CD1c-positive myeloid dendritic cell (primary cell): ENCODE measurements at regions not wholly inside any gene's neighbourhood (a gene's known extent, or its start where the extent isn't known, plus 50 kb on each side); places are given as distances from the start of the nearest gene placed in this dataset.
A peak's percentile ranks its signal among the peaks of the same experiment; 100 is the strongest.

Experiments
- DNase-seq: peaks from one replicate; pipeline ENCODE4 v3.0.0-alpha.2; 2016; ENCODE audit errors: extremely low spot score

- DNase-seq = no peak
Observed at GRCh38 chr2:134770702-134771101, 51.9 kb upstream of the TMEM163 start.

GRCh38 chr2:134771313-134771801, 52.6 kb upstream of the TMEM163 start:
- no peak for DNase-seq

DNA sequence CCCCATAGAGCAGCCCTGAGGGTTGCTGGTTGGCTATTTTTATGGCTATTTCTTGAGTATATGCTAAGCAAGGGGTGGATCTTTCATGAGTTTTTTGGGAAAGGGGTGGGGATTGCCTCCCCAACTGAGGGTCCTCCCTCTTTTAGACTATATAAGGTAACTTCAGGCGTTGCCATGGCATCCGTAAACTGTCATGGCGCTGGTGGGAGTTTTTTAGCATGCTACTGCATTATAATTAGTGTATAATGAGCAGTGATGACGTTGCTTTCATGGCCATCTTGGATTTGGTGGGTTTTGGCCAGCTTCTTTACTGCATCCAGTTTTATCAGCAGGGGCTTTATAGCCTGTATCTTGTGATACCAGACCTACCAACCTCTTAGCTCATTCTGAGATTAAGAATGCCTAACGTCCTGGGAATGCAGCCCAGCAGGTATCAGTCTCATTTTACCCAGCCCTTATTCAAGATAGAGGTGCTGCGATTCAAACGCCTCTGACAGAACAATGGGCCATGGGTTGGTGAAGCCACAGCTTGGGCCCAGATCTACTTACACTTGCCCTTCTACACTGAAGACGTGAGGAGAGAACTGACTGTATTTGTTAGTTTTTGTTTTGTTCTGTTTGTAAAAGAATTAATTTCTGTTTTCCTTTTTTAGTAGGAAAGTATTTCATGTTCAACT, 53.8 kb upstream of the TMEM163 start:
- DNase-seq = no peak

DNA sequence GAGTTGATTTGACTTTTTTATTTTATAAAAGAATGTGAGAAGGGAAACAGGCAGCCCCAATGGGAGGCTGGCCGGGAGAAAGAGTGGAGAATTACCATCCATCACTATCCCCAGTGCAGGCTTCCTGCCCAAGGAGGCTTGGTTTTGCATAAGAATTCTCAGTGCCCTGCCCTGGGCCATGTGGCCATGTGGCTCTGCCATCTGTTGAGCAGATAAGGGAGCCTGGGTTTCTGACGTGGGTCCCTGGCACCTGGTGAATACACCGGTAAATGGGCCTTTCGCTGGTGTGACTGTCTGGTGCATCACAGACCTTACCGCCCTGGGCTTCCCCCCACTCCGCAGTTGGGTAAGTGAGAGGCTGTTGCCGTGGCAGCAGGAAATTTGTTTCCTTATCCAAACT, 54.5 kb upstream of the TMEM163 start:
- no peak for DNase-seq

GRCh38 chr2:134773759-134774742, 55.3 kb upstream of the TMEM163 start:
- no peak for DNase-seq

DNA sequence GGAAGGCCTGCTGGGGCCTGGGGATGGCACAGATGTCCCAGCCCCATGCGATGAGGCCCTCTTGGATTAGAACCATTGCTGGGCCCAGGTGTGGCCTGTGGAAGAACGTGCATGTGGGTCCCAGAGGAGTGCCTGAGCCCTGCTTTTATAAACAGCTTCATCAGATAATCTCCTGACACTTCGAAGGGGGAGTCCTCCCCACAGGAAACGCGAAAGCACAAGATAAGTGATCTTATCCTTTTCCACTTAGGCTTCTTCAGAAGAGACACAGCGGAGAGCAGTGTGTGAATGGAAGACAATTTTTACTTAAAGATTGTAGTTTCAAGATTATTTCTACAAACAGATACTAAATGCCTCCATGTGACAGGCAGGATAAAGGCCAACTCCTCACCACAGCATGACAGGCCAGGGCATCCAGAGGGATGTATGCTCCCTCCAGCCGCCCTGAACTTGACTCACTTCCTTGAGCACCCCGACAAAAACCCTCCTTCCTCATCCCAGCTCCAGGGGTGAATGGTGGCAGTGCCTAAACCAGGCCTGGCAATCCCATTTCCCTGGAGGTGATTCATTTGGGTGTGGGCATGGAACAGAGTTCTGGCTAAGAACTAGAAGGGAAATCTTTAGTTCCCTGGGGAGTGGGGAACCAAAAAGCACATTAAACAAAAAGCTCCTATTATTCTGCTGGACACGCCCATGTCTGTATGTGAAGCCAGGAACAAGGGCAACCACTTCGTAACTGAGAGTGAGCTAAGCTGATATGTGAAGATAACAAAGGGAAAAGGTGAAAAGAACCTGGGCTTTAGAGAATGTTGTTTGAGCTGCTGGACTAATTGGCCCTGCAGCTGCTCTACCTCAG, 56.2 kb upstream of the TMEM163 start:
- no peak for DNase-seq

- no peak for DNase-seq
Observed at GRCh38 chr2:134776836-134777235, 58.0 kb upstream of the TMEM163 start.

GRCh38 chr2:134777593-134777992, 58.8 kb upstream of the TMEM163 start:
- DNase-seq = no peak

DNA sequence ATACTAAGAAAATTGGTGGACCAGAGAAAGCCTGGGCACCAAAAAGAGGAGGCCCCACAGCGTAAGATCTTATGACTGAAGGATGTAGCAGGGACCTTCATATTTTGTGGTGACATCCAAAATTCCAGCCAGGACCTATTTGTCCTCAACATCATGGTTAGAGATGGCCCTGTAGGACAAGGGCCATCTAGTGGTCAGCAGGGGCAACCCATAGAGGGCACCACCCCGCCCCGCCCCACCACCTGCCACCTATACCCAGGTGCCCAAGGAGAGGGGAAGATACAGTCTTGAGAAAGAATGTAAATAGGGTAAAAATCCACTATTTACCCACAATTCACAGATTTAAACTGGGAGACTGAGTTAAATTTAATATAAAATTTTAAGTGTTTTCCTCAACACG, 59.6 kb upstream of the TMEM163 start:
- no peak for DNase-seq

- no peak for DNase-seq
Observed at GRCh38 chr2:134780972-134781371, 57.4 kb upstream of the ACMSD start.

GRCh38 chr2:134782107-134782506, 56.3 kb upstream of the ACMSD start:
- no peak for DNase-seq

DNA sequence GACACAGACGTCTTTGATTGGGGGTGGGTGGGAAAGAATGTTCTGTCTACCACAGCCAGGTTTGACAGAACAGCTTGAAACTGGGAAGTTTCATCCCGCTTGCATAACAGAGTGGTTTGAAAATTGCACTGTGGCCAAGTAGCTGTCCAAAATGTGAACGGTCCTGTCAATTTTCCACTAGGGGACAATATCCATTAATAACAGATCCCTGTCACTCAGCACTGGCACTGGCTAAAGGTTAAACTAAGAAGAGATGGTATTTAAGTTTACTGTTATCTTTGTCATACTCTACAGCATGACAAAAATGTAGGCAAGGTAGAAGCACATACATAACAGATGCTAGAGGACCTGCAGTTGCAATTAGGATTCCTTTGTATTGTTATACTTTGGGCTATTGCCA, 55.6 kb upstream of the ACMSD start:
- DNase-seq = peak; percentile 9

GRCh38 chr2:134783912-134784311, 54.5 kb upstream of the ACMSD start:
- peak; percentile 76 for DNase-seq

- DNase-seq = peak; percentile 36
Observed at GRCh38 chr2:134785659-134786430, 52.6 kb upstream of the ACMSD start.

DNA sequence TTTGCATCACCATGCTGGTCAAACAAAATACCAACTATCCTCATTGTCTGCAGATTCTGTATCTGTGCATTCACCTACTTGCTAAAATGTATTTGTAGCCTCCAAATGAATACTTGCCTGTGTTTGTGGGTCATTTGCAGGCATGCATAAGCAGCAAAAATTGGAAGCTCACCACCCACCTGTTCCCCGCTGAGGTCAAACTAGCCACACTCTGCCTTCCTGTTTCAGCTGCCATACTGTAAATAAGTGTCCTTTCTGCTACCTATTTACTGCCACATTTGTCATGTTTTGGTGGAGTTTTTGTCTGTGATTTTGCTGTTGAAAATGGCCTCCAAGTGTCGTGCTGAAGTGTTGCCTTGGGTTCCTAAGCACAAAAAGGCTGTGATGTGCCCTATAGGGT, 50.0 kb upstream of the ACMSD start:
- no peak for DNase-seq
